WTC11 (cell line): ENCODE measurements at regions not wholly inside any gene's neighbourhood (a gene's known extent, or its start where the extent isn't known, plus 50 kb on each side); places are given as distances from the start of the nearest gene placed in this dataset.

Experiments
- ARID4B ChIP-seq: sonication (generic); formaldehyde crosslinking; IDR thresholded peaks from 2 replicates; pipeline ENCODE4 v1.8.0; 2023; ENCODE audit warnings: missing genetic modification reagents, mild to moderate bottlenecking, borderline replicate concordance
- CTCF ChIP-seq: fragments of 200-600 bp; IDR thresholded peaks from 2 replicates; pipeline ENCODE4 v1.8.0; 2022; ENCODE audit warnings: antibody characterized with exemption
- MAX ChIP-seq: sonication (generic); formaldehyde crosslinking; IDR thresholded peaks from 2 replicates; pipeline ENCODE4 v1.8.0; 2022; ENCODE audit warnings: mild to moderate bottlenecking, missing genetic modification reagents
- NFE2L1 ChIP-seq: sonication (generic); formaldehyde crosslinking; IDR thresholded peaks from 2 replicates; pipeline ENCODE4 v1.8.1; 2023; ENCODE audit warnings: missing genetic modification reagents
- USF1 ChIP-seq: sonication (generic); formaldehyde crosslinking; IDR thresholded peaks from 2 replicates; pipeline ENCODE4 v1.8.0; 2022; ENCODE audit warnings: mild to moderate bottlenecking, missing genetic modification reagents
- TF ChIP-seq, protein P1 (sequence below): sonication (generic); formaldehyde crosslinking; IDR thresholded peaks from 2 replicates; pipeline ENCODE4 v1.8.1; 2023; ENCODE audit warnings: mild to moderate bottlenecking, missing genetic modification reagents, moderate library complexity

GRCh38 chr2:181823405-181823804, 68.1 kb upstream of the ITPRID2 start:
- TF ChIP-seq CTCF (no peak), USF1 (CRISPR knock-in tag) (no peak), NFE2L1 (no peak), MAX (CRISPR knock-in tag) (no peak), ARID4B (CRISPR knock-in tag) (no peak)
- TF ChIP-seq, protein P1, sequence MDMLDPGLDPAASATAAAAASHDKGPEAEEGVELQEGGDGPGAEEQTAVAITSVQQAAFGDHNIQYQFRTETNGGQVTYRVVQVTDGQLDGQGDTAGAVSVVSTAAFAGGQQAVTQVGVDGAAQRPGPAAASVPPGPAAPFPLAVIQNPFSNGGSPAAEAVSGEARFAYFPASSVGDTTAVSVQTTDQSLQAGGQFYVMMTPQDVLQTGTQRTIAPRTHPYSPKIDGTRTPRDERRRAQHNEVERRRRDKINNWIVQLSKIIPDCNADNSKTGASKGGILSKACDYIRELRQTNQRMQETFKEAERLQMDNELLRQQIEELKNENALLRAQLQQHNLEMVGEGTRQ (CRISPR knock-in tag): no peak
